H1 (cell line): ENCODE measurements at regions not wholly inside any gene's neighbourhood (a gene's known extent, or its start where the extent isn't known, plus 50 kb on each side); places are given as distances from the start of the nearest gene placed in this dataset.

Experiments used
- BRCA1 ChIP-seq: IDR thresholded peaks from 2 replicates; pipeline ENCODE4 v1.6.1; 2012; ENCODE audit warnings: low read depth, low read length, improper control_type of control experiment
- CEBPB ChIP-seq: IDR thresholded peaks from 2 replicates; pipeline ENCODE4 v1.6.1; 2012; ENCODE audit warnings: low read depth, low read length
- CHD7 ChIP-seq: fragments of 300-600 bp; sonication (generic); IDR thresholded peaks from 2 replicates; pipeline ENCODE4 v1.7.1; 2012; ENCODE audit warnings: low read length, moderate library complexity, mild to moderate bottlenecking, inconsistent platforms; ENCODE audit not compliant: insufficient replicate concordance
- POLR2A ChIP-seq, 2 experiments: IDR thresholded peaks; 1 replicate in 1 of 2; 2 replicates in 1 of 2; pipeline ENCODE4 v1.6.1; 2011; ENCODE audit warnings: low read depth in 2 of 2, low read length in 2 of 2, mild to moderate bottlenecking in 2 of 2; ENCODE audit errors: control extremely low read depth in 1 of 2
- TBP ChIP-seq: IDR thresholded peaks from 2 replicates; pipeline ENCODE4 v1.6.1; 2011; ENCODE audit warnings: low read depth, low read length, improper control_type of control experiment

- no peak for TF ChIP-seq CHD7
- TF ChIP-seq TBP = no peak
- no peak for TF ChIP-seq BRCA1
- no peak for TF ChIP-seq POLR2A (IDR thresholded peaks at IDR 0.05; ENCODE audit: control extremely low read depth in 1 of 2, low read depth in 2 of 2, low read length in 2 of 2)
- no peak for TF ChIP-seq CEBPB
Observed at GRCh38 chr2:75932996-75933395, 222.3 kb upstream of the GCFC2 start (continued).
